ENCODE measurements at regions not wholly inside any gene's neighbourhood (a gene's known extent, or its start where the extent isn't known, plus 50 kb on each side); places are given as distances from the start of the nearest gene placed in this dataset.

- no peak for DNase-seq (ENCODE audit: low read depth in 1 of 2, low spot score in 1 of 2)
- no peak for TF ChIP-seq POLR2AphosphoS5 (IDR thresholded peaks at IDR 0.05; ENCODE audit: low read depth)
- no peak for TF ChIP-seq GABPA (IDR thresholded peaks at IDR 0.05; ENCODE audit: low read depth)
- no peak for TF ChIP-seq REST (IDR thresholded peaks at IDR 0.05; ENCODE audit: insufficient replicate concordance, low read depth)
- TF ChIP-seq CTCF (IDR thresholded peaks at IDR 0.05; ENCODE audit: insufficient read depth, low read length): no peak
- no peak for TF ChIP-seq SPI1 (IDR thresholded peaks at IDR 0.05; ENCODE audit: borderline replicate concordance, low read depth)
- Histone ChIP-seq H3K27ac (replicated peaks) (no peak overlapping the region), H3K27me3 (ENCODE audit: insufficient read depth, poor library complexity, severe bottlenecking) (no peaks in the 10 kb centered on the region), H3K4me3 (replicated peaks; ENCODE audit: insufficient read depth, low read length) (no peak overlapping the region)
Observed at GRCh38 chr6:147625946-147626345, 117.5 kb downstream of the SAMD5 start.

GRCh38 chr6:147627411-147627810 is 118.9 kb downstream of the SAMD5 start:
- no peak for DNase-seq (ENCODE audit: low read depth in 1 of 2, low spot score in 1 of 2)
- no peak overlapping the region for H3K27ac ChIP-seq (replicated peaks)
- no peak overlapping the region for H3K4me3 ChIP-seq (replicated peaks; ENCODE audit: insufficient read depth, low read length)
- TF ChIP-seq SPI1 (IDR thresholded peaks at IDR 0.05; ENCODE audit: borderline replicate concordance, low read depth) (no peak), POLR2AphosphoS5 (IDR thresholded peaks at IDR 0.05; ENCODE audit: low read depth) (no peak), CTCF (IDR thresholded peaks at IDR 0.05; ENCODE audit: insufficient read depth, low read length) (no peak), REST (IDR thresholded peaks at IDR 0.05; ENCODE audit: insufficient replicate concordance, low read depth) (no peak), GABPA (IDR thresholded peaks at IDR 0.05; ENCODE audit: low read depth) (no peak)
- no peaks in the 10 kb centered on the region for H3K27me3 ChIP-seq (ENCODE audit: insufficient read depth, poor library complexity, severe bottlenecking)

GRCh38 chr6:147633191-147633590 is 124.7 kb downstream of the SAMD5 start:
- no peak for DNase-seq (ENCODE audit: low read depth in 1 of 2, low spot score in 1 of 2)
- Histone ChIP-seq H3K4me3 (replicated peaks; ENCODE audit: insufficient read depth, low read length) (no peak overlapping the region), H3K27me3 (ENCODE audit: insufficient read depth, poor library complexity, severe bottlenecking) (no peaks in the 10 kb centered on the region), H3K27ac (replicated peaks) (no peak overlapping the region)
- TF ChIP-seq GABPA (IDR thresholded peaks at IDR 0.05; ENCODE audit: low read depth) (no peak), POLR2AphosphoS5 (IDR thresholded peaks at IDR 0.05; ENCODE audit: low read depth) (no peak), CTCF (IDR thresholded peaks at IDR 0.05; ENCODE audit: insufficient read depth, low read length) (no peak), REST (IDR thresholded peaks at IDR 0.05; ENCODE audit: insufficient replicate concordance, low read depth) (no peak), SPI1 (IDR thresholded peaks at IDR 0.05; ENCODE audit: borderline replicate concordance, low read depth) (no peak)

Measured in HL-60 (cell line).